CD4-positive, alpha-beta T cell (primary cell): ENCODE measurements at regions not wholly inside any gene's neighbourhood (a gene's known extent, or its start where the extent isn't known, plus 50 kb on each side); places are given as distances from the start of the nearest gene placed in this dataset.

Experiments
- ATAC-seq: fragments of 200-7000 bp; cut with Tn5 transposase; one replicate; pipeline ENCODE4 v1.10.0; 2022; ENCODE audit warnings: mild to moderate bottlenecking; ENCODE audit not compliant: poor library complexity
- CTCF ChIA-PET: fragments of 350-600 bp; sonication (Branson Sonifier 250); formaldehyde crosslinking; loops from one replicate; lab custom pipeline; 2021; ENCODE audit warnings: antibody characterized with exemption, inconsistent platforms; lab: Charles Lee
- POLR2A ChIA-PET: fragments of 350-600 bp; sonication (Branson Sonifier 250); formaldehyde crosslinking; loops from one replicate; lab custom pipeline; 2021; ENCODE audit warnings: antibody characterized with exemption, inconsistent platforms; lab: Charles Lee
- DNase-seq, 14 experiments: peaks; one replicate each; pipeline ENCODE4 v3.0.0-alpha.2; 2013 to 2020; ENCODE audit warnings: mixed read lengths in 2 of 14
- H3K27ac ChIP-seq, 2 donors: one replicate each; pipeline versions ENCODE4 v1.5.1 to v1.7.0; 2013; ENCODE audit warnings: low read length in 2 of 2, low read depth in 1 of 2, mild to moderate bottlenecking in 1 of 2
- H3K27me3 ChIP-seq, 2 experiments: 1 replicate in 1 of 2; 2 replicates in 1 of 2; pipeline versions ENCODE4 v1.6.1 to v1.7.0; 2013; ENCODE audit warnings: low read length in 2 of 2, control low read depth in 1 of 2, mild to moderate bottlenecking in 1 of 2, moderate library complexity in 1 of 2; ENCODE audit not compliant: insufficient read depth in 2 of 2, control insufficient read depth in 1 of 2
- H3K36me3 ChIP-seq: one replicate; pipeline ENCODE4 v1.6.1; 2013; ENCODE audit warnings: low read length, control low read depth; ENCODE audit not compliant: insufficient read depth
- H3K4me1 ChIP-seq: one replicate; pipeline ENCODE4 v1.6.1; 2013; ENCODE audit warnings: low read length, control low read depth; ENCODE audit not compliant: insufficient read depth
- H3K4me3 ChIP-seq: one replicate; pipeline ENCODE4 v1.5.1; 2013; ENCODE audit warnings: mild to moderate bottlenecking, low read length, moderate library complexity
- H3K9me3 ChIP-seq, 2 experiments: 1 replicate in 1 of 2; 2 replicates in 1 of 2; pipeline versions ENCODE4 v1.6.1 to v1.7.0; 2013; ENCODE audit warnings: low read length in 2 of 2, mild to moderate bottlenecking in 2 of 2, control low read depth in 1 of 2, moderate library complexity in 1 of 2; ENCODE audit not compliant: control insufficient read depth in 1 of 2, insufficient read depth in 1 of 2
- H3K27ac Mint-ChIP-seq: one replicate; pipeline ENCODE4 v1.8.0; 2020; ENCODE audit warnings: mixed read lengths
- H3K27me3 Mint-ChIP-seq: one replicate; pipeline ENCODE4 v1.8.0; 2021; ENCODE audit warnings: mixed read lengths
- H3K36me3 Mint-ChIP-seq: one replicate; pipeline ENCODE4 v1.8.0; 2021; ENCODE audit warnings: low read depth, mixed read lengths
- H3K4me1 Mint-ChIP-seq: one replicate; pipeline ENCODE4 v1.8.0; 2021; ENCODE audit warnings: low read depth, mixed read lengths
- H3K4me3 Mint-ChIP-seq: one replicate; pipeline ENCODE4 v1.8.0; 2020; ENCODE audit warnings: mild to moderate bottlenecking, mixed read lengths
- H3K9me3 Mint-ChIP-seq: one replicate; pipeline ENCODE4 v1.8.0; 2020; ENCODE audit warnings: mixed read lengths
- intact Hi-C, 2 experiments: fragments of 100-400 bp; cut with DNase I in 1 of 2; cut with micrococcal nuclease in 1 of 2; formaldehyde crosslinking; loops; one replicate each; pipeline versions ENCODE4 v1.15.1 to v1.9.0; 2023 to 2025; cut with DNase I, micrococcal nuclease
- TF ChIP-seq, protein P1 (sequence below): fragments of 200-600 bp; IDR thresholded peaks from one replicate; pipeline ENCODE4 v1.8.0; 2022; ENCODE audit warnings: antibody characterized with exemption, mild to moderate bottlenecking

DNA sequence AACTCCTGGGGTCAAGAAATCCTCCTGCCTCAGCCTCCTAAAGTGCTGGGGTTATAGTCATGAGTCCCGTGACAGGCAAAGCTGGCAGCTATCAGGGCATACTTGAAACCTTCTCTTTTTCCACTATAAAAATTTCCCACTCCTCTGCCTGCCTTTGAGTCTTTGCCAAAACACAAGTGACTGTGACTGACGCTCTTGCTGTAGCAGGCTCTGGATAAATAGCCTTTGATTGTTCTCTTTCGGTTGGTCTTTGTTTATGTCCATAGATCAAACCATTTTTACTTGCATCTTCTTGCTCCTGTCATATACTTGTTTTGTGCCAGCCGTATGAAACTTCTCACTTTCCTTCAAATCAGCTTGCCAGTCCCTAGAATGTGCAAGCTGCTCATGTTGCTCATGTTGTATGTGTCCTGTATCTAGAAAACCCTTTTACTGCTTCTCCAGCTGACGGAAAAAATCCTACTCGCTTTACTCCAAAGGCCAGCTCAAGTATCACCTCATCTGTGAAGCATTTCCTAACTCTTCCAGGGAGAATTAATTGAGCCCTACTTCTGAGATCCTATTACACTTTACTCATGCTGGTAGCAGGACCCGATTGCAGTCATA lies 73.1 kb downstream of the RESF1 start:
- Mint-ChIP-seq H3K4me3 (no peak overlapping the region), H3K4me1 (peaks cover 25% of the 10 kb centered on the region), H3K9me3 (no peaks in the 10 kb centered on the region), H3K27me3 (no peaks in the 10 kb centered on the region), H3K27ac (no peak overlapping the region), H3K36me3 (no peaks in the 10 kb centered on the region)
- Histone ChIP-seq H3K36me3 (no peaks in the 10 kb centered on the region), H3K27me3 (no peaks in the 10 kb centered on the region), H3K27ac (no peak overlapping the region), H3K4me3 (no peak overlapping the region), H3K4me1 (no peaks in the 10 kb centered on the region), H3K9me3 (no peaks in the 10 kb centered on the region)
- TF ChIP-seq, protein P1, sequence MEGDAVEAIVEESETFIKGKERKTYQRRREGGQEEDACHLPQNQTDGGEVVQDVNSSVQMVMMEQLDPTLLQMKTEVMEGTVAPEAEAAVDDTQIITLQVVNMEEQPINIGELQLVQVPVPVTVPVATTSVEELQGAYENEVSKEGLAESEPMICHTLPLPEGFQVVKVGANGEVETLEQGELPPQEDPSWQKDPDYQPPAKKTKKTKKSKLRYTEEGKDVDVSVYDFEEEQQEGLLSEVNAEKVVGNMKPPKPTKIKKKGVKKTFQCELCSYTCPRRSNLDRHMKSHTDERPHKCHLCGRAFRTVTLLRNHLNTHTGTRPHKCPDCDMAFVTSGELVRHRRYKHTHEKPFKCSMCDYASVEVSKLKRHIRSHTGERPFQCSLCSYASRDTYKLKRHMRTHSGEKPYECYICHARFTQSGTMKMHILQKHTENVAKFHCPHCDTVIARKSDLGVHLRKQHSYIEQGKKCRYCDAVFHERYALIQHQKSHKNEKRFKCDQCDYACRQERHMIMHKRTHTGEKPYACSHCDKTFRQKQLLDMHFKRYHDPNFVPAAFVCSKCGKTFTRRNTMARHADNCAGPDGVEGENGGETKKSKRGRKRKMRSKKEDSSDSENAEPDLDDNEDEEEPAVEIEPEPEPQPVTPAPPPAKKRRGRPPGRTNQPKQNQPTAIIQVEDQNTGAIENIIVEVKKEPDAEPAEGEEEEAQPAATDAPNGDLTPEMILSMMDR = no peak
- ATAC-seq (no peak), DNase-seq (no peak)
- POLR2A ChIA-PET = no interaction called here
- intact Hi-C loops = no loop called here
- CTCF ChIA-PET = no interaction called here

DNA sequence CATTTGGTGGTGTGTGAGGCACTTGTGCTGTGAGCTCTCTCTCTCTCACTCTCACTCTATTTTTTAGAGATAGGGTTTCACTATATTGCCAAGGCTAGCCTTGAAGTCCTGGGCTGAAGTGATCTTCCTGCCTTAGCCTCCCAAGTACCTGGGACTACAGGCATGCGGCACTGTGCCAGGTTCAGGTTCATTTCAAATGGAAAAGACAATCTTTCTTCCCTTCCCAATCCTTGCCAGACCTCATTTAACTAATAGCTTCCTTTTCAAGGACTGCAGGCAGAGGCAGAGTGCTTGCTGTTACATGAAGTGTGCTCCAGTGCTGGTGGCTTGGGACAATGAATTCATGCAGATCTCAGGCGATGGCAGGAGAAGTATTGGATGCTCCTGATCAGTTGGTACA lies 73.2 kb upstream of the BICD1 start:
- H3K9me3 ChIP-seq = no peaks in the 10 kb centered on the region
- ChIA-PET POLR2A (interaction anchor here (0.6 kb wide), 1 partner anchor 55 kb away, joined by 3 read pairs; no protein-coding TSS in a partner anchor), CTCF (interaction anchor here (1.6 kb wide), 1 partner anchor 27 kb away, joined by 5 read pairs; no protein-coding TSS in a partner anchor)
- Mint-ChIP-seq H3K27ac (no peak overlapping the region), H3K9me3 (no peaks in the 10 kb centered on the region), H3K4me3 (no peak overlapping the region), H3K27me3 (no peaks in the 10 kb centered on the region), H3K4me1 (peaks cover 15% of the 10 kb centered on the region), H3K36me3 (no peaks in the 10 kb centered on the region)
- no peaks in the 10 kb centered on the region for H3K36me3 ChIP-seq
- no peaks in the 10 kb centered on the region for H3K4me1 ChIP-seq
- intact Hi-C loops = no loop called here
- no peak overlapping the region for H3K4me3 ChIP-seq
- TF ChIP-seq, protein P1 = no peak
- no peak overlapping the region for H3K27ac ChIP-seq
- no peak for DNase-seq
- H3K27me3 ChIP-seq = no peaks in the 10 kb centered on the region
- ATAC-seq = no peak

DNA sequence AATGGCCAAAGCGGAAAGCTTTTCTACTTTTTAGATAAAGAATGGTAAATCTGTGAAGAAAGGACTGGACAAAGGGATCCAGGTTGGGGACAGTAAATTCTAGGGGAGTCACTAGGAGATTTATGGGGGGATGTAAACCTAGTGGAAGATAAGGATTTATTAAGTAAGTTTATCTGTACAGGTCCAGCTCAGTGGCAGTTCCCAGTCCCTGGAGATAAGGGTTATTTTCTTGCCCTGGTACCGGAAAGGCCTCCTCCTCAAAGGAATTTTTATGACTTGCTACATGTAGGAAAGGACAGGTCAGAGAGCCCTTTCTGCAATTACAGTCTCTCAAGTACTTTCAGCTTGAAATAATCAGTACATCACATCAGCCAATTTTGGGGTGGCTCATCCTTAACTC lies 72.6 kb upstream of the BICD1 start:
- intact Hi-C loops = no loop called here

More for the DNA sequence above, 72.6 kb upstream of the BICD1 start:
- POLR2A ChIA-PET = no interaction called here
- H3K4me1 Mint-ChIP-seq = peaks cover 15% of the 10 kb centered on the region
- no peak overlapping the region for H3K27ac Mint-ChIP-seq
- no peak overlapping the region for H3K4me3 ChIP-seq
- H3K27me3 ChIP-seq = no peaks in the 10 kb centered on the region
- DNase-seq = no peak
- H3K36me3 ChIP-seq = no peaks in the 10 kb centered on the region
- H3K27ac ChIP-seq = no peak overlapping the region
- CTCF ChIA-PET = interaction anchor here (1.6 kb wide), 1 partner anchor 26 kb away, joined by 5 read pairs; no protein-coding TSS in a partner anchor
- H3K36me3 Mint-ChIP-seq = no peaks in the 10 kb centered on the region
- TF ChIP-seq, protein P1 = no peak
- no peaks in the 10 kb centered on the region for H3K27me3 Mint-ChIP-seq
- no peak for ATAC-seq
- no peaks in the 10 kb centered on the region for H3K9me3 ChIP-seq
- no peaks in the 10 kb centered on the region for H3K9me3 Mint-ChIP-seq
- H3K4me1 ChIP-seq = no peaks in the 10 kb centered on the region
- H3K4me3 Mint-ChIP-seq = no peak overlapping the region
